IMR-90 (cell line): ENCODE measurements at regions not wholly inside any gene's neighbourhood (a gene's known extent, or its start where the extent isn't known, plus 50 kb on each side); places are given as distances from the start of the nearest gene placed in this dataset.

Source experiments
- ATAC-seq: fragments of 200-7000 bp; cut with Tn5 transposase; 2 replicates; pipeline ENCODE4 v1.9.1; 2020; ENCODE audit warnings: low read depth, mild to moderate bottlenecking, moderate library complexity
- BruUV-seq: library from RNA; stranded (reverse); fragments of 400-500 nt; replicated peaks from 2 replicates; lab custom pipeline; 2021; lab: Mats Ljungman, UMichigan
- CTCF ChIA-PET: fragments of 300-600 bp; formaldehyde crosslinking; extraction: SDS; loops from one replicate; lab custom pipeline; 2021; ENCODE audit warnings: antibody characterized with exemption; lab: Yijun Ruan, JAX
- POLR2A ChIA-PET: fragments of 300-600 bp; sonication (Branson Sonifier 250); formaldehyde crosslinking; loops from one replicate; lab custom pipeline; 2022; ENCODE audit warnings: antibody characterized with exemption; ENCODE audit not compliant: unreplicated experiment; lab: Charles Lee
- DNase-seq: peaks from one replicate; pipeline ENCODE4 v3.0.0; 2013
- H2AFZ ChIP-seq: replicated peaks from 2 replicates; pipeline ENCODE3; 2013; ENCODE audit warnings: low read length, mild to moderate bottlenecking; ENCODE audit not compliant: poor library complexity
- H2AK5ac ChIP-seq: 2 replicates; pipeline ENCODE4 v1.6.1; 2013; ENCODE audit warnings: low read depth, low read length, inconsistent platforms
- H2AK9ac ChIP-seq: replicated peaks from 2 replicates; pipeline ENCODE3; 2013; ENCODE audit warnings: mild to moderate bottlenecking, low read depth, low read length, moderate library complexity; ENCODE audit not compliant: poor library complexity
- H2BK120ac ChIP-seq: 2 replicates; pipeline ENCODE4 v1.6.1; 2013; ENCODE audit warnings: low read depth, low read length, inconsistent platforms
- H2BK15ac ChIP-seq: 3 replicates; pipeline ENCODE4 v1.6.1; 2013; ENCODE audit warnings: low read depth, low read length, inconsistent platforms
- H2BK20ac ChIP-seq: 2 replicates; pipeline ENCODE4 v1.6.1; 2013; ENCODE audit warnings: low read depth, mild to moderate bottlenecking, inconsistent platforms, low read length, moderate library complexity
- H2BK5ac ChIP-seq: 2 replicates; pipeline ENCODE4 v1.6.1; 2013; ENCODE audit warnings: mild to moderate bottlenecking, low read depth, low read length, inconsistent platforms; ENCODE audit not compliant: poor library complexity, severe bottlenecking
- H3K14ac ChIP-seq: replicated peaks from 2 replicates; pipeline ENCODE4 v1.6.1; 2013; ENCODE audit warnings: low read depth, low read length, inconsistent platforms
- H3K18ac ChIP-seq: 2 replicates; pipeline ENCODE4 v1.6.1; 2013; ENCODE audit warnings: low read depth, low read length, control low read depth
- H3K23ac ChIP-seq: 2 replicates; pipeline ENCODE4 v1.6.1; 2013; ENCODE audit warnings: low read depth, low read length, inconsistent platforms
- H3K27ac ChIP-seq: 2 replicates; pipeline ENCODE4 v1.5.1; 2013; ENCODE audit warnings: mild to moderate bottlenecking, control low read depth, low read length; ENCODE audit not compliant: insufficient read depth
- H3K27me3 ChIP-seq: 2 replicates; pipeline ENCODE4 v1.6.1; 2013; ENCODE audit warnings: low read length; ENCODE audit not compliant: control insufficient read depth, insufficient read depth
- H3K36me3 ChIP-seq: 2 replicates; pipeline ENCODE4 v1.6.1; 2013; ENCODE audit warnings: low read length, mixed read lengths; ENCODE audit not compliant: control insufficient read depth, insufficient read depth
- H3K4ac ChIP-seq: 2 replicates; pipeline ENCODE4 v1.6.1; 2013; ENCODE audit warnings: low read depth, low read length, inconsistent platforms
- H3K4me1 ChIP-seq: 2 replicates; pipeline ENCODE4 v1.6.1; 2013; ENCODE audit warnings: low read length, mixed read lengths; ENCODE audit not compliant: control insufficient read depth, insufficient read depth
- H3K4me2 ChIP-seq: 2 replicates; pipeline ENCODE4 v1.6.1; 2013; ENCODE audit warnings: low read depth, mild to moderate bottlenecking, control low read depth, low read length, moderate library complexity
- H3K4me3 ChIP-seq: 2 replicates; pipeline ENCODE4 v1.5.1; 2013; ENCODE audit warnings: low read depth, mild to moderate bottlenecking, control low read depth, low read length, moderate library complexity; ENCODE audit not compliant: insufficient read depth
- H3K56ac ChIP-seq: 2 replicates; pipeline ENCODE4 v1.6.1; 2013; ENCODE audit warnings: low read length, inconsistent platforms; ENCODE audit not compliant: insufficient read depth; ENCODE audit errors: extremely low read depth
- H3K79me1 ChIP-seq, 2 experiments: 2 replicates each; pipeline ENCODE4 v1.6.1; 2013; ENCODE audit warnings: low read length in 2 of 2, inconsistent platforms in 1 of 2, low read depth in 1 of 2
- H3K9ac ChIP-seq: 2 replicates; pipeline ENCODE4 v1.6.1; 2013; ENCODE audit warnings: low read depth, low read length, control low read depth
- H3K9me1 ChIP-seq: 2 replicates; pipeline ENCODE4 v1.6.1; 2013; ENCODE audit warnings: low read length, inconsistent platforms; ENCODE audit not compliant: insufficient read depth
- H3K9me3 ChIP-seq: 2 replicates; pipeline ENCODE4 v1.6.1; 2013; ENCODE audit warnings: low read length; ENCODE audit not compliant: control insufficient read depth, insufficient read depth
- H4K20me1 ChIP-seq: 2 replicates; pipeline ENCODE4 v1.6.1; 2013; ENCODE audit warnings: low read length, inconsistent platforms; ENCODE audit not compliant: insufficient read depth
- H4K5ac ChIP-seq: 2 replicates; pipeline ENCODE4 v1.6.1; 2013; ENCODE audit warnings: mild to moderate bottlenecking, low read depth, low read length, control low read depth
- H4K8ac ChIP-seq, 2 experiments: 2 replicates each; pipeline ENCODE4 v1.6.1; 2013; ENCODE audit warnings: low read depth in 2 of 2, low read length in 2 of 2, control low read depth in 1 of 2, inconsistent platforms in 1 of 2
- H4K91ac ChIP-seq: 2 replicates; pipeline ENCODE4 v1.6.1; 2013; ENCODE audit warnings: low read depth, low read length, inconsistent platforms; ENCODE audit not compliant: insufficient read depth
- BHLHE40 ChIP-seq: fragments of 150-350 bp; IDR thresholded peaks from 2 replicates; pipeline ENCODE4 v1.6.1; 2016; ENCODE audit warnings: mild to moderate bottlenecking, low read depth, low read length
- CEBPB ChIP-seq: IDR thresholded peaks from 2 replicates; pipeline ENCODE4 v1.6.1; 2012; ENCODE audit warnings: low read depth, low read length, improper control_type of control experiment
- CHD1 ChIP-seq: IDR thresholded peaks from 2 replicates; pipeline ENCODE4 v1.6.1; 2012; ENCODE audit warnings: low read depth, low read length, improper control_type of control experiment
- CTCF ChIP-seq: conservative IDR thresholded peaks from 2 replicates; pipeline ENCODE4 v1.5.1; 2012; ENCODE audit warnings: mild to moderate bottlenecking, low read depth, low read length, improper control_type of control experiment
- ELK1 ChIP-seq: fragments of 150-350 bp; IDR thresholded peaks from 2 replicates; pipeline ENCODE4 v1.6.1; 2016; ENCODE audit warnings: low read depth, mild to moderate bottlenecking, low read length, moderate library complexity, borderline replicate concordance
- MAFK ChIP-seq: IDR thresholded peaks from 2 replicates; pipeline ENCODE4 v1.6.1; 2012; ENCODE audit warnings: low read depth, low read length, improper control_type of control experiment
- MAZ ChIP-seq: IDR thresholded peaks from 2 replicates; pipeline ENCODE4 v1.6.1; 2012; ENCODE audit warnings: low read depth, mild to moderate bottlenecking, low read length, improper control_type of control experiment, moderate library complexity, borderline replicate concordance
- NFE2L2 ChIP-seq: fragments of 150-350 bp; IDR thresholded peaks from 2 replicates; pipeline ENCODE4 v1.6.1; 2016; ENCODE audit warnings: low read depth, mild to moderate bottlenecking, low read length
- POLR2A ChIP-seq: IDR thresholded peaks from 2 replicates; pipeline ENCODE4 v1.6.1; 2012; ENCODE audit warnings: mild to moderate bottlenecking, low read depth, low read length
- RAD21 ChIP-seq: IDR thresholded peaks from 2 replicates; pipeline ENCODE4 v1.6.1; 2012; ENCODE audit warnings: low read length, improper control_type of control experiment
- RCOR1 ChIP-seq: IDR thresholded peaks from 2 replicates; pipeline ENCODE4 v1.6.1; 2012; ENCODE audit warnings: mild to moderate bottlenecking, low read length, improper control_type of control experiment; ENCODE audit not compliant: insufficient replicate concordance
- RFX5 ChIP-seq: IDR thresholded peaks from 2 replicates; pipeline ENCODE4 v1.8.0; 2012; ENCODE audit warnings: low read depth, mild to moderate bottlenecking, low read length, moderate library complexity
- USF2 ChIP-seq: fragments of 150-350 bp; IDR thresholded peaks from 2 replicates; pipeline ENCODE4 v1.6.1; 2017; ENCODE audit warnings: mild to moderate bottlenecking, antibody characterized with exemption, low read length, low read depth
- WGBS, 2 experiments: methylation state at CpG; one replicate each; pipeline versions ENCODE4 v1.1.5 to v1.1.7; 2013; ENCODE audit warnings: missing lambda C conversion rate in 2 of 2; ENCODE audit not compliant: insufficient read length in 1 of 2; ENCODE audit errors: extremely low coverage in 2 of 2; 5-methylcytosine and 5-hydroxymethylcytosine counted together
- dilution Hi-C: fragments of 300-500 bp; cut with HindIII; formaldehyde crosslinking; loops from one replicate; pipeline ENCODE4 v1.14.3; 2018; ENCODE audit warnings: low sequenced_read_pairs; ENCODE audit not compliant: unreplicated experiment
- in situ Hi-C: fragments of 300-500 bp; cut with MboI; formaldehyde crosslinking; loops from 3 replicates; pipeline ENCODE4 v1.14.3; 2019; ENCODE audit warnings: low sequenced_read_pairs, inconsistent platforms, mixed read lengths
- intact Hi-C: fragments of 100-400 bp; cut with micrococcal nuclease; formaldehyde crosslinking; loops from 2 replicates; pipeline ENCODE4 v1.10.0; 2022

- BruUV-seq = no TSS peak
- H3K4me1 ChIP-seq = peaks cover 4% of the 10 kb centered on the region
- WGBS, 2 experiments = 43% methylated on average over 1 of the region's 1 CpG; no CpG with 5 or more reads in 1 of the 2 experiments
- H3K56ac ChIP-seq = no peak overlapping the region
- no peak overlapping the region for H4K8ac ChIP-seq
- intact Hi-C loops (no loop called here), in situ Hi-C loops (no loop called here), dilution Hi-C loops (no loop called here)
- no peaks in the 10 kb centered on the region for H3K79me1 ChIP-seq
- H2BK5ac ChIP-seq = no peak overlapping the region
- no peak overlapping the region for H4K91ac ChIP-seq
- DNase-seq (peak; percentile 45), ATAC-seq (peak; percentile 54)
- H3K9me3 ChIP-seq = no peaks in the 10 kb centered on the region
- no peak overlapping the region for H2BK20ac ChIP-seq
- no peak overlapping the region for H3K14ac ChIP-seq
- no peak overlapping the region for H3K23ac ChIP-seq
- no peaks in the 10 kb centered on the region for H3K36me3 ChIP-seq
- no peak overlapping the region for H2AK9ac ChIP-seq
- no peak overlapping the region for H2AFZ ChIP-seq
- no peak overlapping the region for H3K9ac ChIP-seq
- H4K5ac ChIP-seq = no peak overlapping the region; the same call in 1 of the 2 replicates
- ChIA-PET POLR2A (no interaction called here), CTCF (interaction anchor here (0.5 kb wide), 1 partner anchor 301 kb away, joined by 5 read pairs; no protein-coding TSS in a partner anchor)
- H3K4me3 ChIP-seq = no peak overlapping the region
- peak overlapping the region; percentile 17; the same call in 1 of the 2 replicates for H3K4me2 ChIP-seq
- H3K18ac ChIP-seq = no peak overlapping the region
- no peaks in the 10 kb centered on the region for H4K20me1 ChIP-seq
- no peak overlapping the region for H3K4ac ChIP-seq
- H3K27me3 ChIP-seq = no peaks in the 10 kb centered on the region
- TF ChIP-seq RCOR1 (no peak), USF2 (no peak), CHD1 (no peak), MAZ (no peak), MAFK (no peak), POLR2A (no peak), CEBPB (no peak), RAD21 (no peak), BHLHE40 (no peak), ELK1 (no peak), CTCF (no peak), RFX5 (no peak), NFE2L2 (no peak)
- no peak overlapping the region; the same call in 1 of the 2 replicates for H3K27ac ChIP-seq
- 0 out of 3 replicates have a peak overlapping the region, but pooled peaks have one; percentile 10 for H2BK15ac ChIP-seq
- no peak overlapping the region for H2AK5ac ChIP-seq
- no peaks in the 10 kb centered on the region; the same call in 1 of the 2 replicates for H3K9me1 ChIP-seq
- no peak overlapping the region for H2BK120ac ChIP-seq
Observed at GRCh38 chr21:27725916-27726315, 759.0 kb upstream of the ADAMTS5 start.
